ENCODE measurements at regions not wholly inside any gene's neighbourhood (a gene's known extent, or its start where the extent isn't known, plus 50 kb on each side); places are given as distances from the start of the nearest gene placed in this dataset.

- ChIA-PET CTCF (ENCODE audit: low intra/inter-chr PET ratio, low total read pairs) (no interaction called here), POLR2A (no interaction called here)
- Histone ChIP-seq H3K79me2 (ENCODE audit: insufficient read depth, low read length) (no peaks in the 10 kb centered on the region), H3K4me3 (replicated peaks in 1 of 3; ENCODE audit: insufficient read depth in 1 of 3, low read depth in 2 of 3, low read length in 3 of 3) (no peak overlapping the region), H3K4me1 (ENCODE audit: insufficient read depth, low read length) (no peaks in the 10 kb centered on the region), H3K4me2 (ENCODE audit: low read depth, low read length) (no peak overlapping the region), H2AFZ (ENCODE audit: low read length) (no peak overlapping the region), H3K9me3 (ENCODE audit: low read length) (no peaks in the 10 kb centered on the region), H3K36me3 (replicated peaks in 1 of 2; ENCODE audit: control insufficient read depth in 1 of 2, insufficient read depth in 2 of 2, low read length in 2 of 2) (no peaks in the 10 kb centered on the region), H3K9ac (ENCODE audit: insufficient read depth, low read depth, low read length) (no peak overlapping the region), H3K27me3 (ENCODE audit: control insufficient read depth in 1 of 2, insufficient read depth in 2 of 2, low read length in 2 of 2) (no peaks in the 10 kb centered on the region), H3K27ac (ENCODE audit: extremely low read length, insufficient read depth, low read length) (no peak overlapping the region), H4K20me1 (ENCODE audit: insufficient read depth, low read length) (no peaks in the 10 kb centered on the region)
- 10% methylated on average over 1 of the region's 1 CpG for WGBS (ENCODE audit: low lambda C conversion rate)
- ATAC-seq (no peak), DNase-seq (ENCODE audit: low spot score) (no peak), FAIRE-seq (no peak)
- TF ChIP-seq PITX1 (CRISPR knock-in tag; IDR thresholded peaks at IDR 0.05) (no peak), SIX4 (CRISPR knock-in tag; IDR thresholded peaks at IDR 0.05) (no peak), ZNF558 (CRISPR knock-in tag; IDR thresholded peaks at IDR 0.05; ENCODE audit: borderline replicate concordance) (no peak), ZNF670 (CRISPR knock-in tag; IDR thresholded peaks at IDR 0.05; ENCODE audit: borderline replicate concordance) (no peak), FOXP4 (CRISPR knock-in tag; IDR thresholded peaks at IDR 0.05) (no peak), HNF4A (CRISPR knock-in tag; IDR thresholded peaks at IDR 0.05) (no peak), ZNF546 (CRISPR knock-in tag; conservative IDR thresholded peaks at IDR 0.05) (no peak), TEAD3 (CRISPR knock-in tag; optimal IDR thresholded peaks at IDR 0.05; ENCODE audit: borderline replicate concordance) (no peak), MTA1 (CRISPR knock-in tag; IDR thresholded peaks at IDR 0.05; ENCODE audit: borderline replicate concordance) (no peak), SMAD9 (CRISPR knock-in tag; IDR thresholded peaks at IDR 0.05) (no peak), JARID2 (CRISPR knock-in tag; IDR thresholded peaks at IDR 0.05; ENCODE audit: insufficient replicate concordance) (no peak)
- in situ Hi-C loops (cut with HindIII; ENCODE audit: extremely low pct_ligation_motif_present, low pct_unique_long_range_greater_than_20kb), result no loop called here
- intact Hi-C loops (cut with micrococcal nuclease; ENCODE audit: unreplicated experiment), result no loop called here
- no TSS peak for BruUV-seq (replicated peaks)
These were observed 144.7 kb upstream of the GADL1 start for GRCh38 chr3:31039145-31039544.

All from HepG2 (cell line).